SK-N-SH (cell line): ENCODE measurements at regions not wholly inside any gene's neighbourhood (a gene's known extent, or its start where the extent isn't known, plus 50 kb on each side); places are given as distances from the start of the nearest gene placed in this dataset.

Source experiments
- CTCF ChIA-PET: fragments of 300-600, 350-600 bp; formaldehyde crosslinking; extraction: SDS; loops from one replicate; lab custom pipeline; 2021; lab: Yijun Ruan, JAX
- POLR2A ChIA-PET: fragments of 350-600 bp; sonication (Branson Sonifier 250); formaldehyde crosslinking; extraction: SDS; loops from one replicate; lab custom pipeline; 2020; ENCODE audit warnings: antibody characterized with exemption, inconsistent platforms; lab: Yijun Ruan, JAX
- DNase-seq: peaks from one replicate; pipeline ENCODE4 v3.0.0; 2012
- H2AFZ ChIP-seq: fragments of 200-600 bp; sonication (generic); 2 replicates; pipeline ENCODE4 v1.8.1; 2016; ENCODE audit warnings: antibody characterized with exemption, mild to moderate bottlenecking, low read depth
- H3F3A ChIP-seq: fragments of 200-600 bp; sonication (generic); replicated peaks from 2 replicates; pipeline ENCODE3; 2016; ENCODE audit warnings: antibody characterized with exemption, mild to moderate bottlenecking; ENCODE audit not compliant: insufficient read depth
- H3K27ac ChIP-seq, 2 experiments: fragments of 200-500 bp in 1 of 2; fragments of 200-600 bp in 1 of 2; sonication (Bioruptor generic) in 1 of 2; sonication (generic), shearing (Covaris generic) in 1 of 2; 2 replicates each; pipeline versions ENCODE4 v1.5.1 to v1.6.1; 2014 to 2016; ENCODE audit warnings: low read depth in 2 of 2, inconsistent platforms in 1 of 2, low read length in 1 of 2, mild to moderate bottlenecking in 1 of 2, mixed read lengths in 1 of 2
- H3K27me3 ChIP-seq: fragments of 200-600 bp; sonication (generic), shearing (Covaris generic); 2 replicates; pipeline ENCODE4 v1.6.1; 2016; ENCODE audit warnings: mixed run types; ENCODE audit not compliant: insufficient read depth
- H3K36me3 ChIP-seq, 2 experiments: fragments of 200-500 bp in 1 of 2; fragments of 200-600 bp in 1 of 2; sonication (Bioruptor generic) in 1 of 2; sonication (generic) in 1 of 2; replicated peaks in 1 of 2; 2 replicates each; pipeline versions ENCODE3 to v1.5.1; 2014 to 2016; ENCODE audit warnings: low read length in 1 of 2, mild to moderate bottlenecking in 1 of 2; ENCODE audit not compliant: insufficient read depth in 2 of 2, control insufficient read depth in 1 of 2
- H3K4me1 ChIP-seq, 2 experiments: fragments of 200-500 bp in 1 of 2; fragments of 200-600 bp in 1 of 2; sonication (Bioruptor generic) in 1 of 2; sonication (generic), shearing (Covaris generic) in 1 of 2; 2 replicates each; pipeline versions ENCODE4 v1.5.1 to v1.6.1; 2014 to 2016; ENCODE audit warnings: low read depth in 1 of 2, low read length in 1 of 2, mixed run types in 1 of 2; ENCODE audit not compliant: insufficient read depth in 2 of 2, control insufficient read depth in 1 of 2
- H3K4me2 ChIP-seq: fragments of 200-600 bp; sonication (generic), shearing (Covaris generic); 2 replicates; pipeline ENCODE4 v1.6.1; 2017; ENCODE audit warnings: mixed run types
- H3K4me3 ChIP-seq, 2 experiments: fragments of 200-500 bp in 1 of 2; fragments of 200-600 bp in 1 of 2; sonication (Bioruptor generic) in 1 of 2; sonication (generic), shearing (Covaris generic) in 1 of 2; 2 replicates each; pipeline versions ENCODE4 v1.5.1 to v1.8.1; 2014 to 2016; ENCODE audit warnings: low read depth in 2 of 2, inconsistent platforms in 1 of 2, low read length in 1 of 2, mild to moderate bottlenecking in 1 of 2, mixed read lengths in 1 of 2, moderate library complexity in 1 of 2
- H3K79me2 ChIP-seq: fragments of 200-600 bp; sonication (generic); 2 replicates; pipeline ENCODE4 v1.8.1; 2017; ENCODE audit warnings: mild to moderate bottlenecking; ENCODE audit not compliant: insufficient read depth
- H3K9ac ChIP-seq: fragments of 200-600 bp; sonication (generic); 2 replicates; pipeline ENCODE4 v1.6.1; 2017; ENCODE audit warnings: mixed run types
- H3K9me2 ChIP-seq: fragments of 200-600 bp; sonication (generic); 2 replicates; pipeline ENCODE4 v1.6.1; 2017; ENCODE audit warnings: mixed run types
- H3K9me3 ChIP-seq: fragments of 200-600 bp; sonication (generic); 2 replicates; pipeline ENCODE4 v1.6.1; 2017; ENCODE audit warnings: mixed run types, mild to moderate bottlenecking, moderate library complexity
- H4K20me1 ChIP-seq: fragments of 200-600 bp; sonication (generic); 2 replicates; pipeline ENCODE4 v1.6.1; 2017; ENCODE audit warnings: mild to moderate bottlenecking, mixed run types; ENCODE audit not compliant: insufficient read depth
- EP300 ChIP-seq, 2 experiments: IDR thresholded peaks; 2 replicates each; pipeline versions ENCODE4 v1.4.0 to v1.6.1; 2012; ENCODE audit warnings: borderline replicate concordance in 1 of 2, low read depth in 1 of 2, low read length in 1 of 2
- EZH2phosphoT487 ChIP-seq: fragments of 200-600 bp; sonication (generic); IDR thresholded peaks from 2 replicates; pipeline ENCODE4 v1.6.1; 2017; ENCODE audit warnings: low read depth, mixed run types, mild to moderate bottlenecking, antibody characterized with exemption, moderate library complexity, borderline replicate concordance
- FOXJ3 ChIP-seq: sonication (generic); formaldehyde crosslinking; IDR thresholded peaks from 2 replicates; pipeline ENCODE4 v1.5.1; 2020; ENCODE audit warnings: mild to moderate bottlenecking, missing genetic modification reagents
- JUND ChIP-seq: IDR thresholded peaks from 2 replicates; pipeline ENCODE4 v1.4.0; 2012
- NRF1 ChIP-seq: IDR thresholded peaks from 2 replicates; pipeline ENCODE4 v1.6.1; 2012; ENCODE audit warnings: low read depth, mild to moderate bottlenecking, low read length
- POLR2AphosphoS5 ChIP-seq: IDR thresholded peaks from 2 replicates; pipeline ENCODE4 v1.6.1; 2012; ENCODE audit warnings: low read depth, low read length
- RFX5 ChIP-seq: IDR thresholded peaks from 2 replicates; pipeline ENCODE4 v1.6.1; 2012; ENCODE audit warnings: mild to moderate bottlenecking, improper control_type of control experiment, low read length
- RXRA ChIP-seq: IDR thresholded peaks from 2 replicates; pipeline ENCODE4 v1.4.0; 2012; ENCODE audit warnings: low read depth, mild to moderate bottlenecking, borderline replicate concordance
- SIN3A ChIP-seq: IDR thresholded peaks from 2 replicates; pipeline ENCODE4 v1.6.1; 2012; ENCODE audit warnings: low read depth, mild to moderate bottlenecking, low read length, moderate library complexity, borderline replicate concordance
- TAF1 ChIP-seq: IDR thresholded peaks from 2 replicates; pipeline ENCODE4 v1.6.1; 2012; ENCODE audit warnings: low read depth, mild to moderate bottlenecking, low read length, moderate library complexity, borderline replicate concordance
- TCF12 ChIP-seq: IDR thresholded peaks from 2 replicates; pipeline ENCODE4 v1.4.0; 2012
- YY1 ChIP-seq: IDR thresholded peaks from 2 replicates; pipeline ENCODE4 v1.4.0; 2012; ENCODE audit warnings: low read depth, mild to moderate bottlenecking
- WGBS: methylation state at CpG from one replicate; pipeline ENCODE4 v1.1.6; 2017; ENCODE audit warnings: low lambda C conversion rate; 5-methylcytosine and 5-hydroxymethylcytosine counted together
- TF ChIP-seq, protein P1 (sequence below): IDR thresholded peaks from 2 replicates; pipeline ENCODE4; 2012
- TF ChIP-seq, protein P2 (sequence below): fragments of 150-350 bp; IDR thresholded peaks from 2 replicates; pipeline ENCODE4 v1.6.1; 2017; ENCODE audit warnings: antibody characterized with exemption, low read length, low read depth, borderline replicate concordance
- TF ChIP-seq, protein P3 (sequence below): IDR thresholded peaks from 2 replicates; pipeline ENCODE4 v1.4.0; 2012; ENCODE audit warnings: low read depth, borderline replicate concordance
- TF ChIP-seq, protein P4 (sequence below): IDR thresholded peaks from 2 replicates; pipeline ENCODE4 v1.6.1; 2012; ENCODE audit warnings: mild to moderate bottlenecking, low read depth, low read length, moderate library complexity

DNA sequence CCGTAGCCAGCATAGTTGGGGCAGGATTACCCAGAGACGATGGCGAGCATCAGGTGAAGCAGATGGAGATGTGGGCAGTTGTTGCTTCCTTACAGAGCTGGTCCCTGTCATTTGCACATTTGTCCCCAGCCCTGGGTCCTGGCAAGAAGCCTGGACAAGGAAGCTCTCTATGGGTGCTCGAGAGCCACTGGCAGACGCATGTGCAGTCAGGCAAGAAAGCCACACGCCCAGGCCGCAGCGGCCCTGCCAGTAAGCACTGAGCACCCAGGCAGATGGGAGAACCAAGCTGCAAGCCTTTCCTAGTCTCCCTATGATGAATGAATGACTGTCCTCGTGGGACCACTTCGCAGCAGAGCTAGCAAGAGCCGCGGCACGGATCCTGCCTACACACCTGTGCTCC, 182.8 kb downstream of the FOXO1 start (continued):
- TF ChIP-seq RXRA (no peak), EP300 (IDR thresholded peaks at IDR 0.05; ENCODE audit: borderline replicate concordance in 1 of 2, low read depth in 1 of 2, low read length in 1 of 2) (no peak), NRF1 (no peak), TCF12 (no peak)

DNA sequence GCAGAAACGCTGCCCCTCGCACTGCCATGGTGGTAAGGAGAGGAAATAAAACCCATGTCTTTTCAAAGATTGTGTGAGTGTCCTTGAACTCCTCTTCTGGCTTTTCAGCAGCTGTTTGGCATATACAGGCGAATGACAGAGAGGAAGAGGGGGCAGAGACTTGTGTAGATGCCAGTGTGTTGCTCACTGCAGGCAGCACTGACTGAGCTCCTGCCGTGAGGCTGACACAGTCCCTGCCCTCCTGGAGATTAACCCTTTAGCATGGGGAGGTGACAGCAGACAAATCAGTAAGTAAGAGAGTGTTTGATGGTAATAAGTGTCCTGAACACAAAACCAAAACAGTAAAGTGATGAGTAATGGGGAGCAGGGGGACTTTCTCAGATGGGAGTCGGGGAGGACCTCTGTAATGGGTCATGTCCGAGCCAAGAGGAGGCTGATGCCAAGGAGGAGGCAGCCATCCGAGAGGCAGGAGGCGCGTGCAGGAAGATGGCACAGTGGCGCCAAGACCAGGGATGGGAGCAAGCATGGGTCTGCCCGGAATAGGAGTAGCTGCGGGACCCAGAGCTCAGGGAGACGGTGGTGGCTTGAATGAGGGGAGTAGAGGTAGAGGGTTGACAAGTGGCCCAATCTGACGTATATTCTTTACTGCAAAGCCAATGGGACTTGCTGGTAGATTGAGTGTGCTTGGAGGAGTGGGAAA, 182.2 kb downstream of the FOXO1 start:
- ChIA-PET POLR2A (no interaction called here), CTCF (interaction anchor here (1.0 kb wide), 1 partner anchor 15 kb away, joined by 3 read pairs; no protein-coding TSS in a partner anchor)
- Histone ChIP-seq H3K4me2 (no peak overlapping the region), H3K27ac (no peak overlapping the region), H2AFZ (no peak overlapping the region), H3K36me3 (no peaks in the 10 kb centered on the region), H3K27me3 (no peaks in the 10 kb centered on the region), H4K20me1 (no peaks in the 10 kb centered on the region), H3K4me1 (no peaks in the 10 kb centered on the region), H3K9me3 (no peaks in the 10 kb centered on the region), H3F3A (no peaks in the 10 kb centered on the region), H3K79me2 (no peaks in the 10 kb centered on the region), H3K9ac (no peak overlapping the region), H3K9me2 (no peaks in the 10 kb centered on the region), H3K4me3 (no peak overlapping the region)
- DNase-seq = no peak
- TF ChIP-seq EZH2phosphoT487 = no peak
- TF ChIP-seq, protein P1, sequence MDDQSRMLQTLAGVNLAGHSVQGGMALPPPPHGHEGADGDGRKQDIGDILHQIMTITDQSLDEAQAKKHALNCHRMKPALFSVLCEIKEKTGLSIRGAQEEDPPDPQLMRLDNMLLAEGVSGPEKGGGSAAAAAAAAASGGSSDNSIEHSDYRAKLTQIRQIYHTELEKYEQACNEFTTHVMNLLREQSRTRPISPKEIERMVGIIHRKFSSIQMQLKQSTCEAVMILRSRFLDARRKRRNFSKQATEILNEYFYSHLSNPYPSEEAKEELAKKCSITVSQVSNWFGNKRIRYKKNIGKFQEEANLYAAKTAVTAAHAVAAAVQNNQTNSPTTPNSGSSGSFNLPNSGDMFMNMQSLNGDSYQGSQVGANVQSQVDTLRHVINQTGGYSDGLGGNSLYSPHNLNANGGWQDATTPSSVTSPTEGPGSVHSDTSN = no peak
- TF ChIP-seq YY1 = no peak
- TF ChIP-seq NRF1 = no peak
- TF ChIP-seq POLR2AphosphoS5 = no peak
- TF ChIP-seq, protein P2, sequence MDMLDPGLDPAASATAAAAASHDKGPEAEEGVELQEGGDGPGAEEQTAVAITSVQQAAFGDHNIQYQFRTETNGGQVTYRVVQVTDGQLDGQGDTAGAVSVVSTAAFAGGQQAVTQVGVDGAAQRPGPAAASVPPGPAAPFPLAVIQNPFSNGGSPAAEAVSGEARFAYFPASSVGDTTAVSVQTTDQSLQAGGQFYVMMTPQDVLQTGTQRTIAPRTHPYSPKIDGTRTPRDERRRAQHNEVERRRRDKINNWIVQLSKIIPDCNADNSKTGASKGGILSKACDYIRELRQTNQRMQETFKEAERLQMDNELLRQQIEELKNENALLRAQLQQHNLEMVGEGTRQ = no peak
- TF ChIP-seq RFX5 = no peak
- TF ChIP-seq JUND = no peak
- TF ChIP-seq SIN3A = no peak
- TF ChIP-seq, protein P3, sequence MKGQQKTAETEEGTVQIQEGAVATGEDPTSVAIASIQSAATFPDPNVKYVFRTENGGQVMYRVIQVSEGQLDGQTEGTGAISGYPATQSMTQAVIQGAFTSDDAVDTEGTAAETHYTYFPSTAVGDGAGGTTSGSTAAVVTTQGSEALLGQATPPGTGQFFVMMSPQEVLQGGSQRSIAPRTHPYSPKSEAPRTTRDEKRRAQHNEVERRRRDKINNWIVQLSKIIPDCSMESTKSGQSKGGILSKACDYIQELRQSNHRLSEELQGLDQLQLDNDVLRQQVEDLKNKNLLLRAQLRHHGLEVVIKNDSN = no peak
- WGBS = 59% methylated on average over 14 of the region's 14 CpGs

DNA sequence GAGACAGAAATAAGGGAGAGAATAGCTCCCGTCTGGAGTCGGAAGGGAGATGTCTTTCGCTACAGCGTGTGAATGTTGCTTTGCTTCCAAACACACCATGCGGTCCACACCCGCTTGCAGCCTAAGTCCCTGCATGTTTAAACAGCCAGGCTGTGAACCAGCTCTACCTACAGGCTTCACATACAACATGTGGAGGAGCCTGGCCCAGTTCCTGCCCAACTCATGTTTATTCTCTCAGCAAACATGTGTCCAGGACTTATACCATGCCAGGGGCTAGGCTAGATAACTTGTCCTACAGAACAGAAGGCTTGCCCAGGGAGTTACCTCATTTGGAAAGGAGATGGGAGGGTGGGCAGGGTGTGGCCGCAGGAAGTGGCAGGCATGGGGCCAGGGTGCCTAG, 181.5 kb downstream of the FOXO1 start:
- WGBS = 89% methylated on average over 7 of the region's 7 CpGs
- TF ChIP-seq EP300 (IDR thresholded peaks at IDR 0.05; ENCODE audit: borderline replicate concordance in 1 of 2, low read depth in 1 of 2, low read length in 1 of 2) = no peak
- TF ChIP-seq, protein P1 = no peak
- TF ChIP-seq POLR2AphosphoS5 = no peak
- TF ChIP-seq SIN3A = no peak
- no peak for TF ChIP-seq TCF12
- no peak for TF ChIP-seq TAF1
- TF ChIP-seq, protein P4, sequence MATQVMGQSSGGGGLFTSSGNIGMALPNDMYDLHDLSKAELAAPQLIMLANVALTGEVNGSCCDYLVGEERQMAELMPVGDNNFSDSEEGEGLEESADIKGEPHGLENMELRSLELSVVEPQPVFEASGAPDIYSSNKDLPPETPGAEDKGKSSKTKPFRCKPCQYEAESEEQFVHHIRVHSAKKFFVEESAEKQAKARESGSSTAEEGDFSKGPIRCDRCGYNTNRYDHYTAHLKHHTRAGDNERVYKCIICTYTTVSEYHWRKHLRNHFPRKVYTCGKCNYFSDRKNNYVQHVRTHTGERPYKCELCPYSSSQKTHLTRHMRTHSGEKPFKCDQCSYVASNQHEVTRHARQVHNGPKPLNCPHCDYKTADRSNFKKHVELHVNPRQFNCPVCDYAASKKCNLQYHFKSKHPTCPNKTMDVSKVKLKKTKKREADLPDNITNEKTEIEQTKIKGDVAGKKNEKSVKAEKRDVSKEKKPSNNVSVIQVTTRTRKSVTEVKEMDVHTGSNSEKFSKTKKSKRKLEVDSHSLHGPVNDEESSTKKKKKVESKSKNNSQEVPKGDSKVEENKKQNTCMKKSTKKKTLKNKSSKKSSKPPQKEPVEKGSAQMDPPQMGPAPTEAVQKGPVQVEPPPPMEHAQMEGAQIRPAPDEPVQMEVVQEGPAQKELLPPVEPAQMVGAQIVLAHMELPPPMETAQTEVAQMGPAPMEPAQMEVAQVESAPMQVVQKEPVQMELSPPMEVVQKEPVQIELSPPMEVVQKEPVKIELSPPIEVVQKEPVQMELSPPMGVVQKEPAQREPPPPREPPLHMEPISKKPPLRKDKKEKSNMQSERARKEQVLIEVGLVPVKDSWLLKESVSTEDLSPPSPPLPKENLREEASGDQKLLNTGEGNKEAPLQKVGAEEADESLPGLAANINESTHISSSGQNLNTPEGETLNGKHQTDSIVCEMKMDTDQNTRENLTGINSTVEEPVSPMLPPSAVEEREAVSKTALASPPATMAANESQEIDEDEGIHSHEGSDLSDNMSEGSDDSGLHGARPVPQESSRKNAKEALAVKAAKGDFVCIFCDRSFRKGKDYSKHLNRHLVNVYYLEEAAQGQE = no peak
- no peak for TF ChIP-seq FOXJ3 (CRISPR knock-in tag)

More for the DNA sequence above, 181.5 kb downstream of the FOXO1 start:
- Histone ChIP-seq H3K4me2 (no peak overlapping the region), H3K9me2 (no peaks in the 10 kb centered on the region), H3K4me3 (no peak overlapping the region), H2AFZ (no peak overlapping the region), H3K27ac (no peak overlapping the region), H3F3A (no peaks in the 10 kb centered on the region), H3K27me3 (no peaks in the 10 kb centered on the region), H4K20me1 (no peaks in the 10 kb centered on the region), H3K9ac (no peak overlapping the region), H3K9me3 (no peaks in the 10 kb centered on the region), H3K36me3 (no peaks in the 10 kb centered on the region), H3K79me2 (no peaks in the 10 kb centered on the region), H3K4me1 (peaks cover 0 to 6% of the 10 kb centered on the region in 2 experiments; a peak in 1 of 4 replicates)
- POLR2A ChIA-PET = no interaction called here
- CTCF ChIA-PET = interaction anchor here (1.0 kb wide), 1 partner anchor 16 kb away, joined by 3 read pairs; no protein-coding TSS in a partner anchor
- no peak for DNase-seq
